Neural progenitor cell (in vitro differentiated cells): ENCODE measurements at regions not wholly inside any gene's neighbourhood (a gene's known extent, or its start where the extent isn't known, plus 50 kb on each side); places are given as distances from the start of the nearest gene placed in this dataset.

ENCODE experiments used
- DNase-seq: peaks from one replicate; pipeline ENCODE4 v3.0.0-alpha.2; 2016; ENCODE audit warnings: low spot score
- H2AFZ ChIP-seq: fragments of 200-600 bp; sonication (generic); replicated peaks from 2 replicates; pipeline ENCODE4 v1.6.1; 2016; ENCODE audit warnings: antibody characterized with exemption
- H3F3A ChIP-seq: fragments of 200-600 bp; sonication (generic); 2 replicates; pipeline ENCODE4 v1.6.1; 2016; ENCODE audit warnings: antibody characterized with exemption, low read depth
- H3K27ac ChIP-seq: fragments of 200-600 bp; sonication (generic); 2 replicates; pipeline ENCODE4 v1.5.1; 2016; ENCODE audit warnings: mild to moderate bottlenecking
- H3K27me3 ChIP-seq: fragments of 200-600 bp; sonication (generic); 2 replicates; pipeline ENCODE4 v1.6.1; 2016; ENCODE audit warnings: mild to moderate bottlenecking, moderate library complexity
- H3K36me3 ChIP-seq: fragments of 200-600 bp; sonication (generic); 2 replicates; pipeline ENCODE4 v1.5.1; 2016
- H3K4me1 ChIP-seq: fragments of 200-600 bp; sonication (generic); 2 replicates; pipeline ENCODE4 v1.6.1; 2016; ENCODE audit warnings: mixed run types
- H3K4me2 ChIP-seq: fragments of 200-600 bp; sonication (generic); 2 replicates; pipeline ENCODE4 v1.6.1; 2016
- H3K4me3 ChIP-seq: fragments of 200-600 bp; sonication (generic); 2 replicates; pipeline ENCODE4 v1.5.1; 2016
- H3K79me2 ChIP-seq: fragments of 200-600 bp; sonication (generic); 2 replicates; pipeline ENCODE4 v1.6.1; 2016; ENCODE audit warnings: low read depth
- H3K9ac ChIP-seq: fragments of 200-600 bp; sonication (generic); 2 replicates; pipeline ENCODE4 v1.6.1; 2016
- H3K9me3 ChIP-seq: fragments of 200-600 bp; sonication (generic); 2 replicates; pipeline ENCODE4 v1.5.1; 2016; ENCODE audit warnings: low read depth
- H4K20me1 ChIP-seq: fragments of 200-600 bp; sonication (generic); 2 replicates; pipeline ENCODE4 v1.6.1; 2016; ENCODE audit warnings: low read depth
- H3K27ac Mint-ChIP-seq: 3 replicates; pipeline ENCODE4 v1.8.0; 2021; ENCODE audit warnings: mixed read lengths
- H3K27me3 Mint-ChIP-seq: 2 replicates; pipeline ENCODE4 v1.8.0; 2022; ENCODE audit warnings: low read depth, mild to moderate bottlenecking, inconsistent platforms, moderate library complexity, mixed read lengths; ENCODE audit not compliant: insufficient read depth
- H3K36me3 Mint-ChIP-seq: 3 replicates; pipeline ENCODE4 v1.8.0; 2021; ENCODE audit warnings: mixed read lengths
- H3K4me1 Mint-ChIP-seq: 3 replicates; pipeline ENCODE4 v1.8.0; 2021; ENCODE audit warnings: mixed read lengths
- H3K4me3 Mint-ChIP-seq: 3 replicates; pipeline ENCODE4 v1.8.0; 2021; ENCODE audit warnings: mild to moderate bottlenecking, moderate library complexity, mixed read lengths
- H3K9me3 Mint-ChIP-seq: 3 replicates; pipeline ENCODE4 v1.8.0; 2020; ENCODE audit warnings: mixed read lengths
- CTCF ChIP-seq: fragments of 200-600 bp; sonication (generic); IDR thresholded peaks from 2 replicates; pipeline ENCODE4 v1.5.1; 2017; ENCODE audit warnings: antibody characterized with exemption, mild to moderate bottlenecking
- EZH2 ChIP-seq: fragments of 200-600 bp; sonication (generic); IDR thresholded peaks from 2 replicates; pipeline ENCODE4 v1.6.1; 2017; ENCODE audit warnings: antibody characterized with exemption, mild to moderate bottlenecking, moderate library complexity
- EZH2phosphoT487 ChIP-seq: fragments of 200-600 bp; sonication (generic); IDR thresholded peaks from 2 replicates; pipeline ENCODE4 v1.6.1; 2017; ENCODE audit warnings: antibody characterized with exemption

- Histone ChIP-seq H3K4me1 (no peaks in the 10 kb centered on the region), H4K20me1 (no peaks in the 10 kb centered on the region), H3K36me3 (no peaks in the 10 kb centered on the region), H2AFZ (no peak overlapping the region), H3K4me3 (no peak overlapping the region), H3K79me2 (no peaks in the 10 kb centered on the region), H3K27me3 (no peaks in the 10 kb centered on the region), H3K27ac (no peak overlapping the region), H3F3A (no peaks in the 10 kb centered on the region), H3K4me2 (no peak overlapping the region), H3K9me3 (no peaks in the 10 kb centered on the region), H3K9ac (no peak overlapping the region)
- Mint-ChIP-seq H3K9me3 (no peaks in the 10 kb centered on the region), H3K36me3 (no peaks in the 10 kb centered on the region), H3K27me3 (peaks cover 8% of the 10 kb centered on the region), H3K27ac (no peak overlapping the region), H3K4me3 (no peak overlapping the region), H3K4me1 (no peaks in the 10 kb centered on the region)
- DNase-seq: no peak
- TF ChIP-seq EZH2 (no peak), CTCF (no peak), EZH2phosphoT487 (no peak)
Observed at GRCh38 chr6:79842376-79843040, 104.8 kb downstream of the ELOVL4 start.

- Histone ChIP-seq H3K4me3 (no peak overlapping the region), H3K79me2 (no peaks in the 10 kb centered on the region), H3F3A (no peaks in the 10 kb centered on the region), H2AFZ (no peak overlapping the region), H3K27ac (no peak overlapping the region), H3K9me3 (no peaks in the 10 kb centered on the region), H4K20me1 (no peaks in the 10 kb centered on the region), H3K9ac (no peak overlapping the region), H3K4me1 (no peaks in the 10 kb centered on the region), H3K4me2 (no peak overlapping the region), H3K36me3 (no peaks in the 10 kb centered on the region), H3K27me3 (no peaks in the 10 kb centered on the region)
- Mint-ChIP-seq H3K9me3 (no peaks in the 10 kb centered on the region), H3K4me3 (no peak overlapping the region), H3K27ac (no peak overlapping the region), H3K27me3 (peaks cover 8% of the 10 kb centered on the region), H3K4me1 (no peaks in the 10 kb centered on the region), H3K36me3 (no peaks in the 10 kb centered on the region)
- TF ChIP-seq EZH2phosphoT487 (no peak), EZH2 (no peak), CTCF (no peak)
- DNase-seq: no peak
Observed at GRCh38 chr6:79841577-79842375, 105.6 kb downstream of the ELOVL4 start.

GRCh38 chr6:79838851-79839250 is 108.5 kb downstream of the ELOVL4 start:
- no peak for DNase-seq
- H3K4me1 Mint-ChIP-seq: no peaks in the 10 kb centered on the region

More at GRCh38 chr6:79838851-79839250, 108.5 kb downstream of the ELOVL4 start:
- H3K4me1 ChIP-seq: no peaks in the 10 kb centered on the region
- Mint-ChIP-seq H3K4me3 (no peak overlapping the region), H3K27ac (no peak overlapping the region), H3K36me3 (no peaks in the 10 kb centered on the region), H3K9me3 (no peaks in the 10 kb centered on the region), H3K27me3 (peaks cover 6% of the 10 kb centered on the region)
- no peak overlapping the region for H3K4me3 ChIP-seq
- TF ChIP-seq EZH2phosphoT487 (no peak), CTCF (no peak), EZH2 (no peak)
- no peaks in the 10 kb centered on the region for H3K79me2 ChIP-seq
- H3K27me3 ChIP-seq: no peaks in the 10 kb centered on the region
- no peak overlapping the region for H3K9ac ChIP-seq
- no peak overlapping the region for H3K27ac ChIP-seq
- no peaks in the 10 kb centered on the region for H3K9me3 ChIP-seq
- no peaks in the 10 kb centered on the region for H3F3A ChIP-seq
- H2AFZ ChIP-seq: no peak overlapping the region
- no peak overlapping the region for H3K4me2 ChIP-seq
- no peaks in the 10 kb centered on the region for H4K20me1 ChIP-seq
- H3K36me3 ChIP-seq: no peaks in the 10 kb centered on the region
